SK-N-SH treated with all-trans-retinoic acid at 6 μM for 48 hours (cell line): ENCODE measurements at regions not wholly inside any gene's neighbourhood (a gene's known extent, or its start where the extent isn't known, plus 50 kb on each side); places are given as distances from the start of the nearest gene placed in this dataset.

Experiments used
- ATAC-seq: fragments of 200-7000 bp; cut with Tn5 transposase; 3 replicates; pipeline ENCODE4 v1.9.1; 2020; ENCODE audit warnings: mild to moderate bottlenecking, moderate library complexity
- ARNTL ChIP-seq: fragments of 450-650 bp; formaldehyde crosslinking; IDR thresholded peaks from 2 replicates; pipeline ENCODE4 v1.5.0; 2020; ENCODE audit warnings: low read depth, mild to moderate bottlenecking, moderate library complexity, borderline replicate concordance
- BACH2 ChIP-seq: fragments of 250-450 bp; sonication (Bioruptor Pico); IDR thresholded peaks from 2 replicates; pipeline ENCODE4 v1.9.0; 2021; ENCODE audit warnings: mild to moderate bottlenecking, borderline replicate concordance
- CSDC2 ChIP-seq: fragments of 250-450 bp; sonication (Bioruptor Pico); IDR thresholded peaks from 2 replicates; pipeline ENCODE4 v1.5.0; 2020; ENCODE audit warnings: mild to moderate bottlenecking, moderate library complexity
- ESRRG ChIP-seq: fragments of 250-450 bp; sonication (Bioruptor Pico); IDR thresholded peaks from 2 replicates; pipeline ENCODE4 v1.6.1; 2021; ENCODE audit warnings: mild to moderate bottlenecking
- GLIS3 ChIP-seq: fragments of 250-450 bp; sonication (Bioruptor Pico); IDR thresholded peaks from 2 replicates; pipeline ENCODE4 v1.5.0; 2020; ENCODE audit warnings: mild to moderate bottlenecking, moderate library complexity
- ISL1 ChIP-seq: fragments of 250-450 bp; sonication (Bioruptor Pico); IDR thresholded peaks from 2 replicates; pipeline ENCODE4 v2.1.2; 2022; ENCODE audit warnings: mild to moderate bottlenecking, moderate library complexity
- OSR1 ChIP-seq: fragments of 250-450 bp; sonication (Bioruptor Pico); IDR thresholded peaks from 2 replicates; pipeline ENCODE4 v1.8.0; 2022; ENCODE audit warnings: moderate library complexity, mild to moderate bottlenecking, inconsistent platforms
- PPARA ChIP-seq: fragments of 250-450 bp; sonication (Bioruptor Pico); IDR thresholded peaks from 2 replicates; pipeline ENCODE4 v1.5.0; 2020; ENCODE audit warnings: mild to moderate bottlenecking, borderline replicate concordance
- SNAI2 ChIP-seq: fragments of 250-450 bp; sonication (Bioruptor Pico); IDR thresholded peaks from 2 replicates; pipeline ENCODE4 v1.5.0; 2020; ENCODE audit warnings: mild to moderate bottlenecking, moderate library complexity
- TCF4 ChIP-seq: fragments of 250-450 bp; sonication (Bioruptor Pico); IDR thresholded peaks from 2 replicates; pipeline ENCODE4 v1.8.0; 2021; ENCODE audit warnings: mild to moderate bottlenecking, moderate library complexity, borderline replicate concordance
- TOX ChIP-seq: fragments of 250-450 bp; sonication (Bioruptor Pico); IDR thresholded peaks from 2 replicates; pipeline ENCODE4 v1.8.0; 2021; ENCODE audit warnings: mild to moderate bottlenecking, moderate library complexity, borderline replicate concordance
- ZC3H10 ChIP-seq: fragments of 250-450 bp; sonication (Bioruptor Pico); IDR thresholded peaks from 2 replicates; pipeline ENCODE4 v1.5.1; 2021; ENCODE audit warnings: mild to moderate bottlenecking, moderate library complexity
- ZFP30 ChIP-seq: fragments of 450-650 bp; formaldehyde crosslinking; IDR thresholded peaks from 2 replicates; pipeline ENCODE4 v1.5.0; 2022; ENCODE audit warnings: mild to moderate bottlenecking, moderate library complexity
- ZNF565 ChIP-seq: fragments of 450-650 bp; formaldehyde crosslinking; conservative IDR thresholded peaks from 2 replicates; pipeline ENCODE4 v1.5.0; 2020; ENCODE audit warnings: low read depth, mild to moderate bottlenecking, moderate library complexity
- ZNF70 ChIP-seq: fragments of 450-650 bp; formaldehyde crosslinking; IDR thresholded peaks from 2 replicates; pipeline ENCODE4 v1.5.0; 2020; ENCODE audit warnings: mild to moderate bottlenecking, moderate library complexity
- TF ChIP-seq, protein P1 (sequence below): fragments of 250-450 bp; sonication (Bioruptor Pico); IDR thresholded peaks from 2 replicates; pipeline ENCODE4 v1.8.0; 2021; ENCODE audit warnings: low read depth, mild to moderate bottlenecking, moderate library complexity, borderline replicate concordance
- TF ChIP-seq, protein P2 (sequence below): fragments of 250-450 bp; sonication (Bioruptor Pico); IDR thresholded peaks from 2 replicates; pipeline ENCODE4 v1.5.0; 2020; ENCODE audit warnings: mild to moderate bottlenecking, moderate library complexity
- TF ChIP-seq, protein P3 (sequence below): fragments of 250-450 bp; sonication (Bioruptor Pico); IDR thresholded peaks from 2 replicates; pipeline ENCODE4 v1.8.0; 2020; ENCODE audit warnings: mild to moderate bottlenecking, moderate library complexity, borderline replicate concordance
- TF ChIP-seq, protein P4 (sequence below): fragments of 250-450 bp; sonication (Bioruptor Pico); IDR thresholded peaks from 2 replicates; pipeline ENCODE4 v1.5.1; 2021; ENCODE audit warnings: mild to moderate bottlenecking, moderate library complexity

DNA sequence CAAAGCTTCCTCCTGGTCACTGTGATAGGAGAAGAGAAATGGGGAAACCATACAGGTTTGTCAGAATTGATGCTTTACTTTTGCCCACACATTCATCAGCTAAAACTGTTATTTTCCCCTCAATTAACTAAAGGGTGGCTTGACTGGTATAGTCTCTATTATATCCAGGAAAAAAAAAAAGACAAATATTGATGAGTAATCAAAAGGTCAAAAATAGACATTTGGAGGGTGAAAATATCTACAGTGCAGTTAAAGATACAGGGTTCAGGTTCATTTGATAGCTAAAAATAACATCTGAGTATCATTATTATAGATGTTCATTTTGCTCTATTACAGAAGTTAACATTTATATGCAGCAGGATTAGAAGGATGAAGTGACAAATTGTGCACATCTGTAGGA is 577.6 kb upstream of the FAM98A start:
- ATAC-seq = no peak
- no peak for TF ChIP-seq ESRRG (CRISPR knock-in tag)
- TF ChIP-seq BACH2 (CRISPR knock-in tag) = no peak
- TF ChIP-seq CSDC2 (CRISPR knock-in tag) = no peak
- TF ChIP-seq GLIS3 = no peak
- TF ChIP-seq OSR1 (CRISPR knock-in tag) = no peak
- TF ChIP-seq TOX = no peak

DNA sequence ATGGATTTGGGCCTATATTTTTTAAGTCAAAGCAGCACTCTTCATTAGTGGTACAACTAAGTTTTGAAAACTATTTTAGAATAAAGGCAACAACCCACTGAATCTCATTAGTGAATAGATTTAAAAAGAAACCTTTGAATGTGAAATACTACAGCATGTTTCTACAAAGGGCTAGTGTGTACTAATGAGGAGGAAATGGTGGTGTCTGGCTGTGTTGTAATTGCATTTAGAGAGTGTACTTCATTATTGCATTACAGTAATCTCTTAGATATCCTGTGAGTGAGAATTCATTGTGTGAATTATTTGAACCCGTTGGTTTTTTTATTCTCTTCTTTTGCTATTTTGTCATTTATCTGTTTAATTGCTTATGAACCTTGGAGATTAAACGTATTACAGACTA is 575.4 kb upstream of the FAM98A start:
- ATAC-seq = no peak
- TF ChIP-seq, protein P1, sequence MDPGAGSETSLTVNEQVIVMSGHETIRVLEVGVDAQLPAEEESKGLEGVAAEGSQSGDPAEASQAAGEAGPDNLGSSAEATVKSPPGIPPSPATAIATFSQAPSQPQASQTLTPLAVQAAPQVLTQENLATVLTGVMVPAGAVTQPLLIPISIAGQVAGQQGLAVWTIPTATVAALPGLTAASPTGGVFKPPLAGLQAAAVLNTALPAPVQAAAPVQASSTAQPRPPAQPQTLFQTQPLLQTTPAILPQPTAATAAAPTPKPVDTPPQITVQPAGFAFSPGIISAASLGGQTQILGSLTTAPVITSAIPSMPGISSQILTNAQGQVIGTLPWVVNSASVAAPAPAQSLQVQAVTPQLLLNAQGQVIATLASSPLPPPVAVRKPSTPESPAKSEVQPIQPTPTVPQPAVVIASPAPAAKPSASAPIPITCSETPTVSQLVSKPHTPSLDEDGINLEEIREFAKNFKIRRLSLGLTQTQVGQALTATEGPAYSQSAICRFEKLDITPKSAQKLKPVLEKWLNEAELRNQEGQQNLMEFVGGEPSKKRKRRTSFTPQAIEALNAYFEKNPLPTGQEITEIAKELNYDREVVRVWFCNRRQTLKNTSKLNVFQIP (CRISPR knock-in tag) = no peak
- TF ChIP-seq, protein P2, sequence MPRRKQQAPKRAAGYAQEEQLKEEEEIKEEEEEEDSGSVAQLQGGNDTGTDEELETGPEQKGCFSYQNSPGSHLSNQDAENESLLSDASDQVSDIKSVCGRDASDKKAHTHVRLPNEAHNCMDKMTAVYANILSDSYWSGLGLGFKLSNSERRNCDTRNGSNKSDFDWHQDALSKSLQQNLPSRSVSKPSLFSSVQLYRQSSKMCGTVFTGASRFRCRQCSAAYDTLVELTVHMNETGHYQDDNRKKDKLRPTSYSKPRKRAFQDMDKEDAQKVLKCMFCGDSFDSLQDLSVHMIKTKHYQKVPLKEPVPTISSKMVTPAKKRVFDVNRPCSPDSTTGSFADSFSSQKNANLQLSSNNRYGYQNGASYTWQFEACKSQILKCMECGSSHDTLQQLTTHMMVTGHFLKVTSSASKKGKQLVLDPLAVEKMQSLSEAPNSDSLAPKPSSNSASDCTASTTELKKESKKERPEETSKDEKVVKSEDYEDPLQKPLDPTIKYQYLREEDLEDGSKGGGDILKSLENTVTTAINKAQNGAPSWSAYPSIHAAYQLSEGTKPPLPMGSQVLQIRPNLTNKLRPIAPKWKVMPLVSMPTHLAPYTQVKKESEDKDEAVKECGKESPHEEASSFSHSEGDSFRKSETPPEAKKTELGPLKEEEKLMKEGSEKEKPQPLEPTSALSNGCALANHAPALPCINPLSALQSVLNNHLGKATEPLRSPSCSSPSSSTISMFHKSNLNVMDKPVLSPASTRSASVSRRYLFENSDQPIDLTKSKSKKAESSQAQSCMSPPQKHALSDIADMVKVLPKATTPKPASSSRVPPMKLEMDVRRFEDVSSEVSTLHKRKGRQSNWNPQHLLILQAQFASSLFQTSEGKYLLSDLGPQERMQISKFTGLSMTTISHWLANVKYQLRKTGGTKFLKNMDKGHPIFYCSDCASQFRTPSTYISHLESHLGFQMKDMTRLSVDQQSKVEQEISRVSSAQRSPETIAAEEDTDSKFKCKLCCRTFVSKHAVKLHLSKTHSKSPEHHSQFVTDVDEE = no peak
- TF ChIP-seq ARNTL (no peak), PPARA (CRISPR knock-in tag) (no peak), ISL1 (CRISPR knock-in tag) (no peak), ESRRG (CRISPR knock-in tag) (no peak), SNAI2 (CRISPR knock-in tag) (no peak), ZC3H10 (CRISPR knock-in tag) (no peak), ZNF70 (no peak), TOX (no peak), ZFP30 (no peak), CSDC2 (CRISPR knock-in tag) (no peak), OSR1 (CRISPR knock-in tag) (no peak), BACH2 (CRISPR knock-in tag) (no peak), GLIS3 (no peak)
- TF ChIP-seq, protein P3, sequence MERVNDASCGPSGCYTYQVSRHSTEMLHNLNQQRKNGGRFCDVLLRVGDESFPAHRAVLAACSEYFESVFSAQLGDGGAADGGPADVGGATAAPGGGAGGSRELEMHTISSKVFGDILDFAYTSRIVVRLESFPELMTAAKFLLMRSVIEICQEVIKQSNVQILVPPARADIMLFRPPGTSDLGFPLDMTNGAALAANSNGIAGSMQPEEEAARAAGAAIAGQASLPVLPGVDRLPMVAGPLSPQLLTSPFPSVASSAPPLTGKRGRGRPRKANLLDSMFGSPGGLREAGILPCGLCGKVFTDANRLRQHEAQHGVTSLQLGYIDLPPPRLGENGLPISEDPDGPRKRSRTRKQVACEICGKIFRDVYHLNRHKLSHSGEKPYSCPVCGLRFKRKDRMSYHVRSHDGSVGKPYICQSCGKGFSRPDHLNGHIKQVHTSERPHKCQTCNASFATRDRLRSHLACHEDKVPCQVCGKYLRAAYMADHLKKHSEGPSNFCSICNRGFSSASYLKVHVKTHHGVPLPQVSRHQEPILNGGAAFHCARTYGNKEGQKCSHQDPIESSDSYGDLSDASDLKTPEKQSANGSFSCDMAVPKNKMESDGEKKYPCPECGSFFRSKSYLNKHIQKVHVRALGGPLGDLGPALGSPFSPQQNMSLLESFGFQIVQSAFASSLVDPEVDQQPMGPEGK (CRISPR knock-in tag) = no peak
- TF ChIP-seq, protein P4, sequence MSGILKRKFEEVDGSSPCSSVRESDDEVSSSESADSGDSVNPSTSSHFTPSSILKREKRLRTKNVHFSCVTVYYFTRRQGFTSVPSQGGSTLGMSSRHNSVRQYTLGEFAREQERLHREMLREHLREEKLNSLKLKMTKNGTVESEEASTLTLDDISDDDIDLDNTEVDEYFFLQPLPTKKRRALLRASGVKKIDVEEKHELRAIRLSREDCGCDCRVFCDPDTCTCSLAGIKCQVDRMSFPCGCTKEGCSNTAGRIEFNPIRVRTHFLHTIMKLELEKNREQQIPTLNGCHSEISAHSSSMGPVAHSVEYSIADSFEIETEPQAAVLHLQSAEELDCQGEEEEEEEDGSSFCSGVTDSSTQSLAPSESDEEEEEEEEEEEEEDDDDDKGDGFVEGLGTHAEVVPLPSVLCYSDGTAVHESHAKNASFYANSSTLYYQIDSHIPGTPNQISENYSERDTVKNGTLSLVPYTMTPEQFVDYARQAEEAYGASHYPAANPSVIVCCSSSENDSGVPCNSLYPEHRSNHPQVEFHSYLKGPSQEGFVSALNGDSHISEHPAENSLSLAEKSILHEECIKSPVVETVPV = no peak

DNA sequence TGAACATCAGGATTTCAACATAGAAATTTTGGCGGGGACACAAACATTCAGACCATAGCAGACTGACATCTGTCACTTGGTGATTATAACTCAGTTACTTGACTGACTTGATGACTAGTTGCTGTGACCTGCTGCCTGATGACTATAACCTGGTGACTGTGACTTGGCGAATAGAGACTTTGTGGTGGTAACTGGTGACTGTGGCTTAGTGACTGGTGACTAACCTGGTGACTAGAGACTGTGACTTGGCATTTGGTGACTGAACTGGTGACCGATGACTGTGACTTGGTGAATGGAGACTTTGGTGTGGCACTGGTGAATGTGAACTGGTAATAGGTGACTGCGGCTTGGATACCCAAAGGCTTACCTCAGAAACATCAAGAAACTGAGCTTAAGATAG is 563.1 kb upstream of the FAM98A start:
- no peak for ATAC-seq
- TF ChIP-seq ESRRG (CRISPR knock-in tag) = no peak
- TF ChIP-seq GLIS3 = no peak
- TF ChIP-seq ZNF565 (CRISPR knock-in tag) = no peak
- TF ChIP-seq TCF4 (CRISPR knock-in tag) = no peak
- TF ChIP-seq, protein P3 (CRISPR knock-in tag) = no peak
- TF ChIP-seq, protein P4 = no peak
- TF ChIP-seq PPARA (CRISPR knock-in tag) = no peak
- TF ChIP-seq ZC3H10 (CRISPR knock-in tag) = no peak
